ENCODE measurements at regions not wholly inside any gene's neighbourhood (a gene's known extent, or its start where the extent isn't known, plus 50 kb on each side); places are given as distances from the start of the nearest gene placed in this dataset.

DNA sequence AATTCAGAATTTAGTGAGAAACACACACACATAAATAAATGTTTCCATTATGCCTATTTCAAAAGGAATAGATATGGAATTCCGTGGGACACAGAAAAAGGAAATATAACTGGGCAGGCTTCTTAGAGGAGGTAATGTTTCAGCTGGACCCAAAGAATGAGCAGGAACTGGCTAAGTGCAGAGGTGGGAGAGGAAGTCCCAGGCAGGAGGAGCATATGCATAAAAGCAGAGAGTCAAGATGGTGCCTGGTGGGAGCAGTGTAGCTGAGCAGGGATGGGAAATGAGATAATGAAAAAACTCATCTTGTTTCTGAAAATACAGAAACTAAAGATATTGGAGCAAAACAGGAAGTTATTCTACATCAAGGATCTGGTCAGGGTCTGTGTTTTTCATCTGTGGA lies 115.2 kb upstream of the MAGI3 start:
- no peak for TF ChIP-seq BACH2 (CRISPR knock-in tag; IDR thresholded peaks at IDR 0.05; ENCODE audit: borderline replicate concordance)
- TF ChIP-seq SNAI2 (CRISPR knock-in tag; IDR thresholded peaks at IDR 0.05), result no peak
- TF ChIP-seq ARNTL (CRISPR knock-in tag; IDR thresholded peaks at IDR 0.05; ENCODE audit: borderline replicate concordance, low read depth), result no peak
- TF ChIP-seq ZNF8 (CRISPR knock-in tag; IDR thresholded peaks at IDR 0.05), result no peak
- TF ChIP-seq PPARA (CRISPR knock-in tag; IDR thresholded peaks at IDR 0.05; ENCODE audit: borderline replicate concordance), result no peak
- TF ChIP-seq CSRNP3 (CRISPR knock-in tag; IDR thresholded peaks at IDR 0.05), result no peak

All from SK-N-SH treated with all-trans-retinoic acid at 6 μM for 48 hours (cell line).